Hematopoietic multipotent progenitor cell treated with erythropoietin and hydrocortisone succinate and interleukin-3 and kit ligand, for 15 days (in vitro differentiated cells): ENCODE measurements at regions not wholly inside any gene's neighbourhood (a gene's known extent, or its start where the extent isn't known, plus 50 kb on each side); places are given as distances from the start of the nearest gene placed in this dataset.
"Not testable (repeated sequence)": the region's sequence is repeated elsewhere in the genome, so short reads cannot be mapped to it uniquely, and the experiment has no call there.

Source experiments
- DNase-seq: peaks from one replicate; pipeline ENCODE4 v3.0.0-alpha.2; 2015; ENCODE audit warnings: low spot score

GRCh38 chr5:85843535-85843934 lies 774.2 kb upstream of the COX7C start:
- DNase-seq = no peak

- no peak for DNase-seq
Measured at GRCh38 chr5:85849411-85849810, 768.3 kb upstream of the COX7C start.

GRCh38 chr5:85865296-85865695 lies 752.4 kb upstream of the COX7C start:
- no peak for DNase-seq

GRCh38 chr5:85868070-85868469 lies 749.7 kb upstream of the COX7C start:
- no peak for DNase-seq

- DNase-seq = no peak
Measured at GRCh38 chr5:85893996-85894395, 723.7 kb upstream of the COX7C start.

GRCh38 chr5:85896514-85896913 lies 721.2 kb upstream of the COX7C start:
- no peak for DNase-seq

GRCh38 chr5:85906460-85906859 lies 711.3 kb upstream of the COX7C start:
- no peak for DNase-seq

GRCh38 chr5:85910335-85910734 lies 707.4 kb upstream of the COX7C start:
- no peak for DNase-seq

GRCh38 chr5:85920984-85921383 lies 696.8 kb upstream of the COX7C start:
- no peak for DNase-seq

- no peak for DNase-seq
Measured at GRCh38 chr5:85921590-85921989, 696.2 kb upstream of the COX7C start.

- DNase-seq = no peak
Measured at GRCh38 chr5:85927632-85928031, 690.1 kb upstream of the COX7C start.

GRCh38 chr5:85929713-85930112 lies 688.0 kb upstream of the COX7C start:
- DNase-seq = no peak

- no peak for DNase-seq
Measured at GRCh38 chr5:85931220-85931619, 686.5 kb upstream of the COX7C start.

- DNase-seq = no peak
Measured at GRCh38 chr5:85938201-85938600, 679.5 kb upstream of the COX7C start.

GRCh38 chr5:85951707-85952210 lies 666.0 kb upstream of the COX7C start:
- no peak for DNase-seq

- no peak for DNase-seq
Measured at GRCh38 chr5:85952680-85953079, 665.1 kb upstream of the COX7C start.

GRCh38 chr5:85967681-85968080 lies 650.1 kb upstream of the COX7C start:
- DNase-seq = no peak

- no peak for DNase-seq
Measured at GRCh38 chr5:85972539-85972938, 645.2 kb upstream of the COX7C start.

- DNase-seq = no peak
Measured at GRCh38 chr5:85985167-85985566, 632.6 kb upstream of the COX7C start.

GRCh38 chr5:85990998-85991397 lies 626.7 kb upstream of the COX7C start:
- DNase-seq = no peak

- not testable (repeated sequence) for DNase-seq
Measured at GRCh38 chr5:85994653-85995052, 623.1 kb upstream of the COX7C start.

GRCh38 chr5:85998656-85999055 lies 619.1 kb upstream of the COX7C start:
- DNase-seq = no peak

GRCh38 chr5:86008293-86008692 lies 609.4 kb upstream of the COX7C start:
- DNase-seq = no peak

- no peak for DNase-seq
Measured at GRCh38 chr5:86008704-86009103, 609.0 kb upstream of the COX7C start.

- DNase-seq = no peak
Measured at GRCh38 chr5:86011937-86012336, 605.8 kb upstream of the COX7C start.
